ENCODE measurements at regions not wholly inside any gene's neighbourhood (a gene's known extent, or its start where the extent isn't known, plus 50 kb on each side); places are given as distances from the start of the nearest gene placed in this dataset.
A peak's percentile ranks its signal among the peaks of the same experiment; 100 is the strongest.
"Not testable (repeated sequence)": the region's sequence is repeated elsewhere in the genome, so short reads cannot be mapped to it uniquely, and the experiment has no call there.

DNA sequence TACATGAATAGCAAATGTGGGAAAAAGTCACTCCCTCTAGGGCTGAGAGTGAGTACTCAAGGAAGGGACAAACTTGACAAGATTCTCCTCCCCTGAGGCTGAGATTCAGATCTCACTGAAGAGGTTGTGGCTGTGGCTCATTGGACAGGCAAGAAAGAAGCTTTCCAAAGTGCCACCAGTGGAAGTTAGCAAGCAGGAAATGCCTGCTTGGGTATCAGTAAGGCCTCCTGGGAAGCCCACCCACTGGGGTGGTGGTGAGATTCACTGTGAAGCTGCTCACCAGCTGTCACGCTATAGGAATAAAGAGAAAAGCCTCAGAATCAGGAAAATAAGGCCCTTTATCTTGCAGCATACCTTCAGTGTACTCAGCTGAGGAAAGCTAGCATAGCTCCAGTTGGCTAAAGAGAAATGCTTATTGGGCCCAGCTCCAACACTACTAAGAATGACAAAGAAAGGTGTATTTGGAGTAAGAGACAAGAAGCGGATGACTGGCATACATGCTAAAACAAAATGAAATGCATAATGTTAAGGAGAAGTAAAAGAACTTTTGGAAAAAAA, 274.4 kb upstream of the TOM1L1 start:
- H3K4me3 ChIP-seq (ENCODE audit: low read depth in 1 of 2, low read length in 2 of 2): no peak overlapping the region
- H3K27me3 ChIP-seq (ENCODE audit: low read depth, low read length): no peaks in the 10 kb centered on the region
- no peaks in the 10 kb centered on the region for H3K4me1 ChIP-seq (ENCODE audit: control insufficient read depth in 1 of 2, insufficient read depth in 2 of 2, low read length in 2 of 2)
- H3K27ac ChIP-seq (ENCODE audit: low read length): no peak overlapping the region
- no peaks in the 10 kb centered on the region for H3K36me3 ChIP-seq (ENCODE audit: control insufficient read depth in 1 of 2, insufficient read depth in 2 of 2, low read length in 2 of 2)
- no peaks in the 10 kb centered on the region for H3K9me3 ChIP-seq (ENCODE audit: control insufficient read depth in 1 of 2, low read length in 2 of 2)

DNA sequence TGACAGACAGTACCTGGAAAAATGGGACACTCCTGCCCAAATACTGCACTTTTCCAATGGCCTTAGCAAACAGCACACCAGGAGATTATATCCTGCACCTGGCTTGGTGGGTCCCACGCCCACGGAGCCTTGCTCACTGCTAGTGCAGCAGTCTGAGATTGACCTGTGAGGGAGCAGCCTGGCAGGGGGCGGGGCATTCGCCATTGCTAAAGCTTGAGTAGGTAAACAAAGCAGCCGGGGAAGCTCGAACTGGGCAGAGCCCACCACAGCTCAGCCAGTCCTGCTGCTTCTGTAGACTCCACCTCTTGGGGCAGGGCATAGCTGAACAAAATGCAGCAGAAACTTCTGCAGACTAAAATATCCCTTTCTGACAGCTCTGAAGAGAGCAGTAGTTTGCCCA, 261.2 kb upstream of the TOM1L1 start:
- not testable (repeated sequence) for H3K36me3 ChIP-seq (ENCODE audit: control insufficient read depth in 1 of 2, insufficient read depth in 2 of 2, low read length in 2 of 2); H3K27ac ChIP-seq (ENCODE audit: low read length); H3K27me3 ChIP-seq (ENCODE audit: low read depth, low read length); H3K9me3 ChIP-seq (ENCODE audit: control insufficient read depth in 1 of 2, low read length in 2 of 2); H3K4me1 ChIP-seq (ENCODE audit: control insufficient read depth in 1 of 2, insufficient read depth in 2 of 2, low read length in 2 of 2)
- peak overlapping the region in 1 of 2 donors; percentile 32 for H3K4me3 ChIP-seq (ENCODE audit: low read depth in 1 of 2, low read length in 2 of 2)

DNA sequence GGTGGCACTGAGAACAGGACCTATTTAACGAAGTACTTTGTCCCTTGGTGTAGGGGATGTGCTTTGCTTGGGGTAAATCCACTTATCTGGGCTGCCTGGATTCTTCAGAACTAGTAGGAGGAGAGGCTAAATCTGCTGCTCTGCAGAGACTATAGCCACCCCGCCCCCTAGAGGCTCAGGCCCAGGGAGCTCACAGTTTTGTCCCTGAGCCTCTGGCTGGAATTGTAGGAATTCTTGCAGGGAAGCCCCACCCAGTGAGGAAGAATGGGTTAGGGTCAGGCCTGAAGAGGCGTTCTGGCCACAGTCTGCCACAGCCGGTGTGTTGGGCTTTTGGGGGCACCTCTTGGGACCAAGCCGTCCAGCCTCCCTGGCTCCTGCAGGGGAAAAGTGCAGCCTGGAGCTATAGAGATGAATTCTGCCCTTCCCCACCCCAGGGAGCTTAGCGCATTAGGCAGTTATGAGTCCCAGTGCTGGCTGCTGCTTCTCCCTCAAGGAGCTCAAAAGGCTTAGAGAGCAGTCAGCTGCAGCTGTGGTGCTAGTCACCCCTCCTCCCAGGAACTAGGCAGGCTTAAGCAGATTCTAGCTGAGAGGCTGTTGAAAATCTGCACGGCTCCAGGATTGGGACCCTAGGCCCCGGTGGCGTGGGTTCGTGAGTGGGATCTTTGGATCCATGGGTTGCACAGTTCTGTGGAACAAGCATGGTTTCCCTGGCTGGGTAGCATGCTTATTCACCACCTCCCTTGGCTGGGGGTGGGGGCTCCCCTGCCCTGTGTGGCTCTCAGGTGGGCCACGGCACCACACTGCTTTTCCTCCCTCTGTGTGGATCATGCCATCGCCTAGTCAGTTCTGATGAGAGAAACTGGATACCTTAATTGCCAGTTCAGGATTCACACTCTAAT, 237.4 kb upstream of the TOM1L1 start:
- no peaks in the 10 kb centered on the region for H3K27me3 ChIP-seq (ENCODE audit: low read depth, low read length)
- H3K4me3 ChIP-seq (ENCODE audit: low read depth in 1 of 2, low read length in 2 of 2): no peak overlapping the region
- peaks cover 0 to 9% of the 10 kb centered on the region in 2 donors for H3K9me3 ChIP-seq (ENCODE audit: control insufficient read depth in 1 of 2, low read length in 2 of 2)
- H3K36me3 ChIP-seq (ENCODE audit: control insufficient read depth in 1 of 2, insufficient read depth in 2 of 2, low read length in 2 of 2): no peaks in the 10 kb centered on the region
- H3K4me1 ChIP-seq (ENCODE audit: control insufficient read depth in 1 of 2, insufficient read depth in 2 of 2, low read length in 2 of 2): no peaks in the 10 kb centered on the region
- no peak overlapping the region for H3K27ac ChIP-seq (ENCODE audit: low read length)

DNA sequence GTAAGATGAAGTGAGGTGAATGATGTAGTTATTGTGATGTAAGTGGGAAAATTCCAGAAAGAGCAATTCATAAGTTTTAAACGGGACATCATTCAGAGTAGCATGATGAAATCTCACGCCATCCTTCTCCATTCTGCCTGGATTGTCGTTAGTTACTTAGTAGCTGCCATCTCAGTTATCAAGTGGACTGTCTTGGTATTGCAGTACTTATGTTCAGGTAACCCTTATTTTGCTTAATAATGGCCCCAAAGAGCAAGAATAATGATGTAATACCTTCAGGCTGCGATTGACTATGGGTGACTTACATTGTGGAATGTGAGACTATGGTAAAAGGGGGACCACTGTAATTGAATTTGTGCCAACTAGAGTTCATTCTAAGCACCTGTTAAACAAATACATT, 234.1 kb upstream of the TOM1L1 start:
- H3K27ac ChIP-seq (ENCODE audit: low read length): no peak overlapping the region
- H3K36me3 ChIP-seq (ENCODE audit: control insufficient read depth in 1 of 2, insufficient read depth in 2 of 2, low read length in 2 of 2): no peaks in the 10 kb centered on the region
- no peaks in the 10 kb centered on the region for H3K4me1 ChIP-seq (ENCODE audit: control insufficient read depth in 1 of 2, insufficient read depth in 2 of 2, low read length in 2 of 2)
- H3K4me3 ChIP-seq (ENCODE audit: low read depth in 1 of 2, low read length in 2 of 2): no peak overlapping the region
- no peaks in the 10 kb centered on the region for H3K27me3 ChIP-seq (ENCODE audit: low read depth, low read length)
- peaks cover 0 to 9% of the 10 kb centered on the region in 2 donors for H3K9me3 ChIP-seq (ENCODE audit: control insufficient read depth in 1 of 2, low read length in 2 of 2)

DNA sequence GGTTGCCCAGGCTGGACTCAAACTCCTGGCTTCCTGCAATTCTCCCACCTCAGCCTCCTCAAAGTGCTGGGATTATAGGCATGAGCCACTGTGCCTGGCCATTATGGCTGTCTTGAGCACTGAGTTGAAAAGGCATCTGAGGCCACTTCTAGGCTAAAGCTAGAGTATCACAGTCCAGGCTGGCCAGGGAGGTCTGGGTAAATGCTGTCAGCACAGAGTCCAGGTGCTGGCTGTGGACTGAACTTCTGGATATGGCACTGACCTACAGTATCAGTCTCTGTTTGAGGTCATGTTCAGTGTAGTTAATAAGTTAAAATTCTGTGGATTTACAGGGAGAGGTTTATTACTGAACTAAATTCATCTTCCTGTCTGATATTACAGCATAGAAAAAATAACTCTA, 222.5 kb upstream of the TOM1L1 start:
- Histone ChIP-seq H3K27me3 (ENCODE audit: low read depth, low read length) (no peaks in the 10 kb centered on the region), H3K36me3 (ENCODE audit: control insufficient read depth in 1 of 2, insufficient read depth in 2 of 2, low read length in 2 of 2) (no peaks in the 10 kb centered on the region), H3K9me3 (ENCODE audit: control insufficient read depth in 1 of 2, low read length in 2 of 2) (no peaks in the 10 kb centered on the region), H3K27ac (ENCODE audit: low read length) (no peak overlapping the region), H3K4me3 (ENCODE audit: low read depth in 1 of 2, low read length in 2 of 2) (no peak overlapping the region), H3K4me1 (ENCODE audit: control insufficient read depth in 1 of 2, insufficient read depth in 2 of 2, low read length in 2 of 2) (no peaks in the 10 kb centered on the region)

DNA sequence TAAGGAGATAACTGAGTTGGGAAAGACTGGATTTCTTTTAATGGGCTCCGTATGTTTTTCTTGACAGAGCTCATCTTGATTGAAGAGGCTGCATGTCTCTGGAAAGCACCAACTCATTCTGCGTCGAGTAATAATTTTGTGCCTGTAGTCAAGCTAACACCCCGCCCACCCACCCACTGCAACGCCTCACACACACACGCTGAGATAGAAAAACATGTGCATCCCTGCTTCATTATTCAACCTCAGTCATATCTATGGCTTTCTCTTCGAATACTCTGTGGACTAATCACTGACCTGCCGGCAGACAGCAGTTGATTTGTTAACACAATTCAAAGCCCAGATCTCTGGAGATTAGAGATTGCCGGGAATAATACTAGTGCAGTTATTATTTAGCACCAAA, 220.2 kb upstream of the TOM1L1 start:
- H3K4me3 ChIP-seq (ENCODE audit: low read depth in 1 of 2, low read length in 2 of 2): no peak overlapping the region
- H3K36me3 ChIP-seq (ENCODE audit: control insufficient read depth in 1 of 2, insufficient read depth in 2 of 2, low read length in 2 of 2): no peaks in the 10 kb centered on the region
- no peaks in the 10 kb centered on the region for H3K27me3 ChIP-seq (ENCODE audit: low read depth, low read length)
- H3K27ac ChIP-seq (ENCODE audit: low read length): no peak overlapping the region
- no peaks in the 10 kb centered on the region for H3K9me3 ChIP-seq (ENCODE audit: control insufficient read depth in 1 of 2, low read length in 2 of 2)
- H3K4me1 ChIP-seq (ENCODE audit: control insufficient read depth in 1 of 2, insufficient read depth in 2 of 2, low read length in 2 of 2): no peaks in the 10 kb centered on the region

DNA sequence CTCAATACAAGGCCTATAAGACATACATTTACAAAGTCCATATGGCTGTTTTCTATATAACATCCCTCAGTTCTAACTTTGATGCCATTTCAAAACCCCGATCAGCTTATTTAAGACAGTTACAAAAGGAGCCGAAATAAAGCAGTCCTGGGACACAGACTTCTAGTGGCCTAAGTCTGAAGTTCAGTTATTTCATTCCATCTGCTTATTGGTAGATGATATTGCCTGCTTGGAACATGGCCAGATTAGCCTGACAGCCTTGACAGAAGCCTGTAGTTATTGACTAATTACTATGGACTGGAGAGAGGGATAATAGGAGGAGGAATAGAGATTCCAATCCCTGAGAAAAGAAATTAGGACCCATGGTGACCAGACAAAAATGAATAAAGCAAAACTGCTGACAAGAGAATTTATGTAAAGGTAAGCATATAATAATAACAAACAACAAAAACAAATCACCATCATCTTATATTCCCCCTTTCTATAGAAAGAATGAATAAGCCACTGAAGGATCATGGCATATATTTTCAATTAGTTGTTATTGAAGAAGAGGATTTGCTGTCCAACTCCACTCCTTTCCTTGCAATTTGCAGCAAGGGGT, 206.3 kb upstream of the TOM1L1 start:
- no peaks in the 10 kb centered on the region for H3K4me1 ChIP-seq (ENCODE audit: control insufficient read depth in 1 of 2, insufficient read depth in 2 of 2, low read length in 2 of 2)
- H3K27me3 ChIP-seq (ENCODE audit: low read depth, low read length): no peaks in the 10 kb centered on the region
- H3K36me3 ChIP-seq (ENCODE audit: control insufficient read depth in 1 of 2, insufficient read depth in 2 of 2, low read length in 2 of 2): no peaks in the 10 kb centered on the region
- H3K4me3 ChIP-seq (ENCODE audit: low read depth in 1 of 2, low read length in 2 of 2): no peak overlapping the region
- H3K27ac ChIP-seq (ENCODE audit: low read length): no peak overlapping the region
- H3K9me3 ChIP-seq (ENCODE audit: control insufficient read depth in 1 of 2, low read length in 2 of 2): no peaks in the 10 kb centered on the region

DNA sequence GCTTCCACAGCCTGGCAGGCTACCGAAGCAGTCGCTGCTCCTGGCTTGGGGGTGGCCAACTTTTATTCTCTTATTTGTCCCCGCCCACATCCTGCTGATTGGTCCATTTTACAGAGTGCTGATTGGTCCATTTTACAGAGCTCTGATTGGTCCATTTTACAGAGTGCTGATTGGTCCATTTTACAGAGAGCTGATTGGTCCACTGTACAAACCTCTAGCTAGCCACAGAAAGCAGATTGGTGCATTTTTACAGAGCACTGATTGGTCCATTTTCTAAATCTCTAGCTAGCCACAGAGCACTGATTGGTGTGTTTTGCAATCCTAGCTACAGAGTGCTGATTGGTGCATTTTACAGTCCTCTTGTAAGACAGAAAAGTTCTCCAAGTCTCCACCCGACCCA, 187.9 kb upstream of the TOM1L1 start:
- not testable (repeated sequence) for H3K9me3 ChIP-seq (ENCODE audit: control insufficient read depth in 1 of 2, low read length in 2 of 2); H3K4me1 ChIP-seq (ENCODE audit: control insufficient read depth in 1 of 2, insufficient read depth in 2 of 2, low read length in 2 of 2); H3K4me3 ChIP-seq (ENCODE audit: low read depth in 1 of 2, low read length in 2 of 2); H3K27ac ChIP-seq (ENCODE audit: low read length); H3K27me3 ChIP-seq (ENCODE audit: low read depth, low read length); H3K36me3 ChIP-seq (ENCODE audit: control insufficient read depth in 1 of 2, insufficient read depth in 2 of 2, low read length in 2 of 2)

DNA sequence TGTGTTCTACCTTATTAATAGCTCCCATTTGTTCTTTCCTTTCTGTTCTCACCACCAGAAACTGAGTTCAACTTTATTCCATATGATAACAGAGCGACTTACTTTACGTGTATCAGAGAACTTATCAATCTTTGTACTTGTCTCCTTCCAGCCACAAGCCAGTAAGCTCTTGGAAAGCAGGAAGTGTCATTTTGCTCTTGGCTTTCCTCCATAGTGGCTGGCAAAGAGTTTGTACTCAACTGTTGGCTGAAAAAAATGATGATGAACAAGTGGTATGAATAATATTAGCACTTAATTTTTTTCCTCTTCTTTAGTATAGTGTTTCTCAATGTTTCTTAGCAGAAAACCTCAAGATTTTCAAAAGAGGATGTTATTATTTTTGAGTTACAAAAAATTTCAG, 182.4 kb upstream of the TOM1L1 start:
- H3K36me3 ChIP-seq (ENCODE audit: control insufficient read depth in 1 of 2, insufficient read depth in 2 of 2, low read length in 2 of 2): no peaks in the 10 kb centered on the region
- no peaks in the 10 kb centered on the region for H3K9me3 ChIP-seq (ENCODE audit: control insufficient read depth in 1 of 2, low read length in 2 of 2)
- H3K27me3 ChIP-seq (ENCODE audit: low read depth, low read length): no peaks in the 10 kb centered on the region
- H3K27ac ChIP-seq (ENCODE audit: low read length): no peak overlapping the region
- H3K4me1 ChIP-seq (ENCODE audit: control insufficient read depth in 1 of 2, insufficient read depth in 2 of 2, low read length in 2 of 2): no peaks in the 10 kb centered on the region
- no peak overlapping the region for H3K4me3 ChIP-seq (ENCODE audit: low read depth in 1 of 2, low read length in 2 of 2)

DNA sequence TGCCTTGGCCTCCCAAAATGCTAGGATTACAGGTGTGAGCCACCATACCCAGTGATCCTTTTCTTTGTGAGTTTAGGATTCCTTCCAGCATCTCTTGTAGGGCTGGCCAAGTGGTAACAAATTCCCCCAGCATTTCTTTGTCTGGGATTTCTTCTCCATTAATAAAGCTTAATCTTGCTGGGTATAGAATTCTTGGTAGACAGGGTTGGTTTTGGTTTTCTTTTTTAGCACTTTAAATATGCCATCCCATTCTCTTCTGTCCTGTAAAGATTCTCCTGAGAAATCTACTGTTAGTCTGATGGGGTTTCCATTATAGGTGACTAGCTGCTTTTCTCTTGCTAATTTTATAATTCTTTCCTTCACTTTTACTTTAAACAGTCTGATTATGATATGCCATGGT, 173.0 kb upstream of the TOM1L1 start:
- peaks cover 7 to 47% of the 10 kb centered on the region in 2 donors for H3K9me3 ChIP-seq (ENCODE audit: control insufficient read depth in 1 of 2, low read length in 2 of 2)
- peak overlapping the region in 1 of 2 donors; percentile 24 for H3K4me3 ChIP-seq (ENCODE audit: low read depth in 1 of 2, low read length in 2 of 2)
- H3K27me3 ChIP-seq (ENCODE audit: low read depth, low read length): no peaks in the 10 kb centered on the region
- H3K4me1 ChIP-seq (ENCODE audit: control insufficient read depth in 1 of 2, insufficient read depth in 2 of 2, low read length in 2 of 2): no peaks in the 10 kb centered on the region
- no peaks in the 10 kb centered on the region for H3K36me3 ChIP-seq (ENCODE audit: control insufficient read depth in 1 of 2, insufficient read depth in 2 of 2, low read length in 2 of 2)
- no peak overlapping the region for H3K27ac ChIP-seq (ENCODE audit: low read length)

DNA sequence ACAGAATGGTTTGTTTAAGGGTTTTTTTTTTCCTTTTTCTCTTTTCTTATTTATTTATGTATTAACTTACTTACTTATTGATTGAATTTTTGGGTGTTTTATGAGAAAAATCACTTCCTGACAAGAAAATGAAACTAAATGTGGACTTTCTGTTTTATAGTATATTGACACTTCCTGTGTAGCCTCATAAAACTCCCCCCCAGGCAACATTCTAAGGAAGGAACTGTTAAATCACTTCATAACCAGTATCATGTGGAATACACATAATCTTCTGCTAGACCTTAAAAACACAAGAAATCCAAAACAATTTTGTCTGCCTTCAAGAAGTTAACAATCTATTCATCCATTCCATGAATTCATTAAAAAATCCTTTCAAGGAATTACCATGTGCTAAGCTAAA, 164.1 kb upstream of the TOM1L1 start:
- no peaks in the 10 kb centered on the region for H3K4me1 ChIP-seq (ENCODE audit: control insufficient read depth in 1 of 2, insufficient read depth in 2 of 2, low read length in 2 of 2)
- H3K9me3 ChIP-seq (ENCODE audit: control insufficient read depth in 1 of 2, low read length in 2 of 2): peaks cover 0 to 4% of the 10 kb centered on the region in 2 donors

More for the DNA sequence above, 164.1 kb upstream of the TOM1L1 start:
- no peaks in the 10 kb centered on the region for H3K36me3 ChIP-seq (ENCODE audit: control insufficient read depth in 1 of 2, insufficient read depth in 2 of 2, low read length in 2 of 2)
- no peak overlapping the region for H3K4me3 ChIP-seq (ENCODE audit: low read depth in 1 of 2, low read length in 2 of 2)
- no peaks in the 10 kb centered on the region for H3K27me3 ChIP-seq (ENCODE audit: low read depth, low read length)
- H3K27ac ChIP-seq (ENCODE audit: low read length): no peak overlapping the region
